ENCODE measurements at regions not wholly inside any gene's neighbourhood (a gene's known extent, or its start where the extent isn't known, plus 50 kb on each side); places are given as distances from the start of the nearest gene placed in this dataset.

DNA sequence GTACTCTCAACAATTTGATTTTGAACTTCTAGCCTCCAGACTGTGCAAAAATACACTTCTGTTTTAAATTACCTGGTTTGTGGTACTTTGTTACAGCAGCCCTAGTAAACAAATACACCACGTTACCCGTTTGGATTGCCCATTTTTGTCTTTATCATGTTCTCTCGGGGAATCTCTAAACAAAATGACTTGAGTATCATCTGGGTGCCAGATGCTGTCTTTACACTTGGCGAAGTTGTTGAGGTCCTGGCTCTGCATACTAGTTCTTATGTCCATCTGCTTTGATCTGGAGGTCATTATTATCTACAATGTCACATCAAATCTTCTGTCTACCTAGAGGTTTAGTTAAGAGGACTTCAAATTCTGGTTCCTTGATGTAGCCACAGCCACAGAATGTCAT, 142.4 kb upstream of the NRIP1 start:
- TF ChIP-seq, protein P1, sequence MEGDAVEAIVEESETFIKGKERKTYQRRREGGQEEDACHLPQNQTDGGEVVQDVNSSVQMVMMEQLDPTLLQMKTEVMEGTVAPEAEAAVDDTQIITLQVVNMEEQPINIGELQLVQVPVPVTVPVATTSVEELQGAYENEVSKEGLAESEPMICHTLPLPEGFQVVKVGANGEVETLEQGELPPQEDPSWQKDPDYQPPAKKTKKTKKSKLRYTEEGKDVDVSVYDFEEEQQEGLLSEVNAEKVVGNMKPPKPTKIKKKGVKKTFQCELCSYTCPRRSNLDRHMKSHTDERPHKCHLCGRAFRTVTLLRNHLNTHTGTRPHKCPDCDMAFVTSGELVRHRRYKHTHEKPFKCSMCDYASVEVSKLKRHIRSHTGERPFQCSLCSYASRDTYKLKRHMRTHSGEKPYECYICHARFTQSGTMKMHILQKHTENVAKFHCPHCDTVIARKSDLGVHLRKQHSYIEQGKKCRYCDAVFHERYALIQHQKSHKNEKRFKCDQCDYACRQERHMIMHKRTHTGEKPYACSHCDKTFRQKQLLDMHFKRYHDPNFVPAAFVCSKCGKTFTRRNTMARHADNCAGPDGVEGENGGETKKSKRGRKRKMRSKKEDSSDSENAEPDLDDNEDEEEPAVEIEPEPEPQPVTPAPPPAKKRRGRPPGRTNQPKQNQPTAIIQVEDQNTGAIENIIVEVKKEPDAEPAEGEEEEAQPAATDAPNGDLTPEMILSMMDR (IDR thresholded peaks at IDR 0.05), result no peak
- TF ChIP-seq POLR2A (IDR thresholded peaks at IDR 0.05) (no peak), POLR2AphosphoS5 (IDR thresholded peaks at IDR 0.05) (no peak)
